CD4-positive, alpha-beta T cell treated with Interleukin-17A for 4 hours (primary cell): ENCODE measurements at regions not wholly inside any gene's neighbourhood (a gene's known extent, or its start where the extent isn't known, plus 50 kb on each side); places are given as distances from the start of the nearest gene placed in this dataset.
A peak's percentile ranks its signal among the peaks of the same experiment; 100 is the strongest.

Experiments used
- DNase-seq: peaks from one replicate; pipeline ENCODE4 v3.0.0-alpha.2; 2020; ENCODE audit warnings: mixed read lengths

DNA sequence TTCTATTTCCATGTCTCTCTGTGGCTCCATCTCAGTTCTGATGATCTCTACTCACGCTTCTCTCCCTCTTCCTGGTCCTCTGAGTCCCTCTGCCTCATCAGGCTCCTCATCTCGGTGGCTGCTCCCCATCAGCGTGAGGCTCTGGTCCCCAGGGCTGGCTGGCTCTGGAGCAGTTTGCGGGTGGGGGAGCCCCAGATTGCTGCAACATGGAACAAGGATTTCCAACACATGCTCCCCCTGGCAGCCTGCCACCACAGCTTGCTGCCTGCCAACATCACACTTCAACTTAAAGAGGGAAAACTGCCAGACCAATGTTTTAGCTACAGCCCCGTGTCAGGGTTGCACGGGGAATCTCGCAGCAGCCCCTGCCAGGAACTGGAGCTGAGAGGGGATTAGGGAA, 77.2 kb upstream of the NEK6 start:
- DNase-seq = no peak

GRCh38 chr9:124182741-124183140, 75.0 kb upstream of the NEK6 start:
- no peak for DNase-seq

DNA sequence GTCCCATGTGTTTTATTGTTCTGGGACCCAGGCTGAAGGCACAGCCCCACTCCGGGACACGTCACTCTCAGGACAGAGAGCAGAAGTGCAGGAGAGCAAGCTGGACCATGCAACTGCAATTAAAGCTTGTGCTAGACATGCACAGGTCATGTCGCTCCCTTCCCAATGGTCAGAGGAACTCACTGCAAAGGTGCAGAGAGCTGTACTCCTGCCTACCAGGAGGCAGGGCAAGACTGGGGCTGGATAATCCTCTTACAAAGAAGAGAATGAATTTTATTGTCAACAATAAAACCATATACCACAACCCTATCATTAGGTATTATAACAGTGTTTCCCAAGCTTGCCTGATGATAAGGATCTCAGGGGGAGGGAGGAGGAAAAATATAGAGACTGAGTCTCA, 74.0 kb upstream of the NEK6 start:
- DNase-seq = no peak

- DNase-seq = no peak
Measured at GRCh38 chr9:124185413-124185812, 72.3 kb upstream of the NEK6 start.

DNA sequence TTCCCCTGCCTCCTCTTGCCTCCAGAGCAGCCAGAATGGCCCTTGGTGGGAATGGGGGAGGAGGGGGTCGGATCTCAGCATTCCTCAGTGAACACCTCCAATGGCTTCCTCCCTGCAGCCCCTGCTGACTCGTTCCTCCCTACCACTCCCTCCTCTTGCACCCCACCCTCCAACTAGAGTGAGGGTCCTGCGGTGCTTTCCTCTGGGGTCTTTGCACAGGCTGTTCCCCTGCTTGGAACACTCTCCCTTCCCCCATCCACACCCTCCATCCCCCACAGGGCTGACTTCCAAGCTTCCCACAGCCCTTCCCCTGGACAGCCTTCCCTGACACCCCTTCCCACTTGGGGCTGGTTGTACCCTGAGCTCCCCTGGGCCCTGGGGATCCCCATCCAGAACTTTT, 70.4 kb upstream of the NEK6 start:
- no peak for DNase-seq

- no peak for DNase-seq
Measured at GRCh38 chr9:124188331-124189110, 69.2 kb upstream of the NEK6 start.

DNA sequence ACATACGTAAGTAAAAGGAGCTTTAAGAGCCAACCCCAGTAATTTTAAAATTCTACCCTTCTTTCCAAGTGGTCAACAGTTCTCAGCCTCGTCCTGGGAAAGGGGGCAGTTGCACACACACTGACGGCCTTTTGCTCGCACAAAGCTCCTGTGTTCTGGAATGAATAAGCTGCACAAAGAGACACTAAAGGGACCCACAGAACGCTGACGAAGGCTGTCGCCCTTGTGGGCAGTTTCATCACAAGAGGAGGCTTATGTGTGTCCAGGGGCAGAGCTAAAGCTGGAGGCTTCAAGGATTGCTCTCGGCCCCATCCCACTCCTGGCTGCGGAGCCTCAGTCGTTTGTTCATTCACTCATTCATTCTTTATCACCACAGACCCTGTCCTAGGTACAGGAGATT, 67.0 kb upstream of the NEK6 start:
- no peak for DNase-seq

GRCh38 chr9:124191691-124192395, 65.9 kb upstream of the NEK6 start:
- no peak for DNase-seq

DNA sequence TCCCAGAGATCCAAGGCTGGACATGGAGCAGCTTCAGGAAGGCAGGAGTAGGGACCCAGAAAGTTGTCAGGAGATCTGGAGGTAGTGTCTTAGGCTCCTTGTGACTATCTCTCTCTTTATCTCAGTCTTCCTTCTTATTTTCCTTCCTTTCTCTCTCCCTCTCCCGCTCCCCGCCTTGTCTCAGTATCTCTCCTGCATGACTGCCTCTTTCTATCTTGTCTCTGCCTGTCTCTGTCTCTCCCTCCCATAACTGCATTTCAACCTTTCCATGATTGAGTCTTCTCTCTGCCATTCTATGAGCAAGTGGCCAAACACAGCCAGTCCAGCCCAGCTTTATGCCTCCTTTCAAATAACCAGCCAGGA, 61.0 kb upstream of the NEK6 start:
- no peak for DNase-seq

DNA sequence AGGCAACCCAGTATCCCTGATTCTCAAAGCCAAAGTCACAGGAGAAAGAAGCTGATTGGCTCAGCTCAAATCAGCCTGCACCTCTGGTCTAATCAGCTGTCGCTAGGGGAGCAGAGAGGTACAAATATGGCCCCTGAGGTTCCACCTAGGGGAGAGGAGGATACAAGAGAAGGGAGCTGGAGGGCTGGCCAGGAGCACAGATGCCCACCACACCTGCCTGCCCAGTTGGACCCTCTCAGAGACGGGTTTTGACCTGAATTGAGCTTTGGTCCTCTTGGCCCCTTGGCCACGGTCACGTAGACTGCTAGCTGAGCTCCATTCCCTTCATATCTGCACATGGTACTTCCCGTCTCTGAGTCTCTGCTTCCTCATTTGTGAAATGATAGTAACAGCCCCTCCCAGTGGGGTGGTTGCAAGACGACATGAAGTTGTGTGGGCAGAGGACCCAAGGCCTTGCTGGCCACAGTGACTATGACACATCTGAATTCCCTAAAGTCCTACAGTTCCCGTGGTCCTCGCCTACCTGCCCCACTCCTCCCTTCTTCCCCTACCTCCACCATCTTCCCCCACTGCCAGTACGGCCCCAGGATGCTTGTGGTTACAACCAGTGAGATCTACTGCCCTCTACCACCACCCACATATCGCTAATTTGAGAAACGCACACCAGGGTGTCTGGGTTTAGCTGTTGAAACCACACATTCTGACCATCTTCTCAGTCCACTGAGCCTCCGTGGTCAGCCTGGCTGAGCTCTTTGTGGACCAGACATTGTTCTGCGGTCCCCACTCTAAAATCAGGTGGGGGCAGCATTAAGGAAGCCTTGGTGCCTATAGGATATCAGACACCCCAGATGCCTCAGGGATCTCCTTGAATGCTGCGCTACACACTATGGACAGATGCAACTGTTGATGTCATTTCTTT, 60.3 kb upstream of the NEK6 start:
- DNase-seq = peak; percentile 8

GRCh38 chr9:124198331-124198730, 59.4 kb upstream of the NEK6 start:
- no peak for DNase-seq

DNA sequence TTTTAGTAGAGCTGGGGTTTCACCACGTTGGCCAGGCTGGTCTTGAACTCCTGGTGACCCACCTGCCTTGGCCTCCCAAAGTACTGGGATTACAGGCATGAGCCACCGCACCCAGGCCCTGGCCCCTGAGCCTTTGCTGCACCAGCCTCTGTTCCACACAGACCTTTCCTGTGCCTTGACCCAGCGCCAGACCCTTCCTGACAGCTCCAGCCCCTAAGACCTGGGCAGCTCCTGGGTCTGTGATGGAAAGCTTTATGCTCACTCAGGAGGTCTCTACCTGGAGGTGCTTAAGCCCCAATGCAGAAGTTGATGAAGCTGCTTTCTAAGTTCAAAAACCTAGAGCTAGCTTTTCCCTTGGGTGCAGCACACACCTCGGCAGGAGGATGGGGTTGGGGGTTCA, 58.8 kb upstream of the NEK6 start:
- no peak for DNase-seq

- no peak for DNase-seq
Measured at GRCh38 chr9:124199474-124199873, 58.3 kb upstream of the NEK6 start.

DNA sequence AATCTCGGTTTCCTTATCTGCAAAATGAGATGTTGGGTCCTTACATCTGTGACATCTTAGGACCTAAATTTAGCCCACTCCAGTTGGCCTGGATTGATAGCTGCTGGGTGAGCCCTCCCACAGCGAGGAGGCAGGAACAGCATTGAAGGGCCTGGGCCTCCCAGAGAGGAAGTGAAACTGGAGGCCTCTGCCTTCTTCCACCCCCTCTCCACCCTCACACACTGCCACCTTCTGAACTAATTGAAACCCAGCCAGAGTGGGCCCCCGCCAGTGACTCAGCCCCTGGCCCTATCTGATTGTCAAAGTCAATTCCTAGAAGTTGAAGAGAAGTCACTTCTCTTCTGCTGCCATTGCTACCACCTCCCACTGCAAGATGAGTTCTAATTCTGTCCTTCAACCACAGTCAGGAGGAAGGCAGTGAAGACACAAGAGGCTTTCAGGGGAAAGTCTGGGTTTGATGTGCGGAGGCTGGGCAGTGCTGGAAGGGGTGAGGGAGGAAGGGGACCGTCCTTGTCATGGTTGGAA, 55.2 kb upstream of the NEK6 start:
- peak; percentile 63 for DNase-seq

DNA sequence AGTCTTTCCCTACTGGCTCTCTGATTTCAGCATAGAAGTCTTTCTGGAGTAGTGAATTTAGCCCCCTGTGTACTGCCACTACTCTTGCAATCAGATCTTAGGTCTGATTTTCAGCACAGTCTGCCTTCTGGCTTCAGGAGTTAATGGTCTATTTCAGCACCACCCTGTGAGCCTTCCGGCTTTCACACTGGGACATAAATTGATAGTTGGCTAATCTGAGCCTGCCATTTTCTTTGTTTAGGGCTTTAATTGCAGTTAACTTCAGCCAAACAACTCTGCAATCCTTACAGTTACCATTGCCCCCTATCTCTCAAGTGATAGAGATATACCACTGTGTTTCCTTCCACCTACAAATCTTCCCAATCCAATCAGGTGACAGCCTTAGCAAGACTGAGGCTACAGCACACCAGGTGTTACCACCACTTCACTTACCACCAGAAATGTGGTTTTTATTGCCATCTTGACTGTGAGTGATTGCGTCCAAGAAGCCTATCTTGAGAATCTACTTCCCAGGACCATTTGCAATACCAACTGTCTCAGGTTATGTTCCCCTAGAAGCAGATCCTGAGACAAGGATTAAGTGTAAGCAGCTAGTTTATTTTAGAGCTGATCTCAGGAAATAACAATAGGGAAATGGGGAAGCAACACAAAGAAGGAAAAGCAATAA, 51.9 kb upstream of the NEK6 start:
- DNase-seq = no peak

- no peak for DNase-seq
Measured at GRCh38 chr9:124206391-124206790, 51.4 kb upstream of the NEK6 start.
